Activated CD4-positive, alpha-beta T cell treated with anti-CD3 and anti-CD28 coated beads, Interleukin-2, amount 10 ng/mL, durations not matched to agents 24 days and 14 days (primary cell): ENCODE measurements at regions not wholly inside any gene's neighbourhood (a gene's known extent, or its start where the extent isn't known, plus 50 kb on each side); places are given as distances from the start of the nearest gene placed in this dataset.
"Not testable (repeated sequence)": the region's sequence is repeated elsewhere in the genome, so short reads cannot be mapped to it uniquely, and the experiment has no call there.

Experiments used
- DNase-seq: peaks from one replicate; pipeline ENCODE4 v3.0.0; 2022
- H3K27ac Mint-ChIP-seq: one replicate; pipeline ENCODE4 v1.8.0; 2022; ENCODE audit warnings: mild to moderate bottlenecking, mixed read lengths
- H3K27me3 Mint-ChIP-seq: one replicate; pipeline ENCODE4 v1.8.0; 2022; ENCODE audit warnings: mixed read lengths
- H3K36me3 Mint-ChIP-seq: one replicate; pipeline ENCODE4 v1.8.0; 2022; ENCODE audit warnings: low read depth, mild to moderate bottlenecking, mixed read lengths
- H3K4me1 Mint-ChIP-seq: one replicate; pipeline ENCODE4 v1.8.0; 2021; ENCODE audit warnings: mixed read lengths
- H3K4me3 Mint-ChIP-seq: one replicate; pipeline ENCODE4 v1.8.0; 2022; ENCODE audit warnings: mild to moderate bottlenecking, moderate library complexity, mixed read lengths
- H3K9me3 Mint-ChIP-seq: one replicate; pipeline ENCODE4 v1.8.0; 2021; ENCODE audit warnings: mixed read lengths
- intact Hi-C: fragments of 100-400 bp; cut with micrococcal nuclease; formaldehyde crosslinking; loops from one replicate; pipeline ENCODE4 v1.15.1; 2023

DNA sequence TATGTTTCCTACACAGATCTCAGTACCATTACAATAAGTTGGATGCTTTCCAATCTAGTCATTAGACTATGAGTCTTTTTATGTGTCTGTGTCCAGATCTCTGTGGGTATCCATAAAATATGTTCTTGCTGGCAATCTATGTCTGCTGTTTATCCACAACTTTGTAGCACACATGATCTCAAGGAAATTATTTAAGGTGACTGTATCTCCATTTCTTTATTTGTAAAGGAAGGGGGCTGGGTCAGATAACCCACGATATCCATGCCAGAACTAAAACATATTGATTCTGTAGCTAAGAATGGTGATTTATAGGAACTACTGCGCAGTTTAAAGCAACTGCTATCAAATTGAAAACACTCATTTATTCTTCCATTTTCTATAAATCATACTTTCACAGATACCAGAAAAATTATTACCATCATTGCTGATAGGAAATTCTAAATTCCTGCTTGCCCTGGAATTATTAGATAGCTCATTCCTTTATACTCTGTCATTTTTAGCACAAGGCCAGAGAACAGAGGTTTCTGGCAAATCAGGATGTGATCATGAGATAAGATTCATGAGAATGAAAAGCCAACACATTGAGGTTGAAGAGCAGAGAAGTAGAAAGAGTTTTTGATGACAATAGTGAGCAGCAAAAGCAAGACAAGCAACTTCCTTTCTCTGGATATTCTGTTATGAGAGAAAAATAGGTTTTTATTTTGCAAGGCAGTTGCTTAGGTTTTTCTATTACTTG, 851.4 kb upstream of the CITED2 start:
- H3K27ac Mint-ChIP-seq = no peak overlapping the region
- no peak overlapping the region for H3K4me3 Mint-ChIP-seq
- intact Hi-C loops = no loop called here
- no peaks in the 10 kb centered on the region for H3K27me3 Mint-ChIP-seq
- no peaks in the 10 kb centered on the region for H3K4me1 Mint-ChIP-seq
- DNase-seq = no peak
- no peaks in the 10 kb centered on the region for H3K36me3 Mint-ChIP-seq
- peaks cover 5% of the 10 kb centered on the region for H3K9me3 Mint-ChIP-seq

DNA sequence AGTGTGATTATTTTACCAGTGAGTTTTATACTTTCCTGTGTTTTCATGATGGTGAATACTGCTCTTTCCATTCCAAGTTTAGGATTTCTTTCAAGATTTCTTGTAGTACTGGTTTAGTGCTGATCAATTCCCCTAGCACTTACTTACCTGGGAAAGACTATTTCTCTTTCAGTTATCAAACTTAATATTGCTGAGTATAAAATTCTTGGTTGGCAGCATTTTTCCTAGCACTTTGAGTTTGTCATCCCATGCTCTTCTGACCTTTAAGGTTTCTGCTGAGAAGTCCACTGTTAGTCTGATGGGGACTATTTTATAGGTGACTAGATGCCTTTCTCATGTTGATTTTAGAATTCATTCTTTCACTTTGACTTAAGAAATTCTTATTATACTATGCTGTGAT, 842.8 kb upstream of the CITED2 start:
- Mint-ChIP-seq H3K9me3 (peaks cover 3% of the 10 kb centered on the region), H3K4me1 (no peaks in the 10 kb centered on the region), H3K27ac (no peak overlapping the region), H3K36me3 (no peaks in the 10 kb centered on the region), H3K27me3 (no peaks in the 10 kb centered on the region), H3K4me3 (no peak overlapping the region)
- intact Hi-C loops = no loop called here
- no peak for DNase-seq

DNA sequence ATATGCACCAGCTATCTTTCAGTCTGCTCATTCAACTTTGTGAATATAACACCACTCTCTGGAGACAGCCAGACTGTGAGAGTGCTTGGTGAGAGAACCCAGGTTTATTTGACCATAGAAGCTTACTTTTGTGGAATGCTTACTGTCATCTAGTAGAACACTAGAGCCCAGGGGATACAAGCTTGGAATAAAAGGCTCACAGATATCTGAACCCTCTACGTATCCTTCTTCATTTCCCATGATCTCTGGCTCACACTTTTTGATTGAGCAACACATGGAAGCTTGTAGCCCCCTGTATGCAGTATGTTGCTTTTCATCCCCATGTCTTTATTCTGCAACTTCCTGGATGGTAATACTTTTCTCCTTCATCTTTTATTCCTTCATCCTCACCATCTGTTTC, 835.3 kb upstream of the CITED2 start:
- DNase-seq = no peak
- H3K9me3 Mint-ChIP-seq = no peaks in the 10 kb centered on the region
- intact Hi-C loops = no loop called here
- no peaks in the 10 kb centered on the region for H3K36me3 Mint-ChIP-seq
- H3K4me3 Mint-ChIP-seq = no peak overlapping the region
- H3K4me1 Mint-ChIP-seq = no peaks in the 10 kb centered on the region
- H3K27me3 Mint-ChIP-seq = no peaks in the 10 kb centered on the region
- H3K27ac Mint-ChIP-seq = no peak overlapping the region

DNA sequence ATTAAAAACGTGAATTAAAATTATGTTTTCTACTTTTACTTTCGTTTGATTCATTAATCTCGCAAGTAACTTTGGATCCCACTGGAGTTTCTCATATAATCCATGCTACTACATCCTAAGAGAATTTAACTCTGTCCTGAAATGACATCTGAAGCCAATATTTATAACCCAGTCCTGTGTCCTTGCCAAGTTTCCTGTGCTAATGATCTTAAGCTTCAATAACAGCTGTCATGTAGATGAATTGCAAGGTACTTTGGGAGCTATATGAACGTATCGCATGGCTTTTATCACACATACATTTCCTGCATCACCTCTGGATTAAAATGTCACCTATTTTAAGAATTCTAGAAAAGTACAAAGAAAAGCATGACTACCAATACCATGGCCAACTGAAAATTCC, 833.8 kb upstream of the CITED2 start:
- no peak for DNase-seq
- intact Hi-C loops = no loop called here
- Mint-ChIP-seq H3K9me3 (no peaks in the 10 kb centered on the region), H3K4me1 (no peaks in the 10 kb centered on the region), H3K27me3 (no peaks in the 10 kb centered on the region), H3K36me3 (no peaks in the 10 kb centered on the region), H3K27ac (no peak overlapping the region), H3K4me3 (no peak overlapping the region)

DNA sequence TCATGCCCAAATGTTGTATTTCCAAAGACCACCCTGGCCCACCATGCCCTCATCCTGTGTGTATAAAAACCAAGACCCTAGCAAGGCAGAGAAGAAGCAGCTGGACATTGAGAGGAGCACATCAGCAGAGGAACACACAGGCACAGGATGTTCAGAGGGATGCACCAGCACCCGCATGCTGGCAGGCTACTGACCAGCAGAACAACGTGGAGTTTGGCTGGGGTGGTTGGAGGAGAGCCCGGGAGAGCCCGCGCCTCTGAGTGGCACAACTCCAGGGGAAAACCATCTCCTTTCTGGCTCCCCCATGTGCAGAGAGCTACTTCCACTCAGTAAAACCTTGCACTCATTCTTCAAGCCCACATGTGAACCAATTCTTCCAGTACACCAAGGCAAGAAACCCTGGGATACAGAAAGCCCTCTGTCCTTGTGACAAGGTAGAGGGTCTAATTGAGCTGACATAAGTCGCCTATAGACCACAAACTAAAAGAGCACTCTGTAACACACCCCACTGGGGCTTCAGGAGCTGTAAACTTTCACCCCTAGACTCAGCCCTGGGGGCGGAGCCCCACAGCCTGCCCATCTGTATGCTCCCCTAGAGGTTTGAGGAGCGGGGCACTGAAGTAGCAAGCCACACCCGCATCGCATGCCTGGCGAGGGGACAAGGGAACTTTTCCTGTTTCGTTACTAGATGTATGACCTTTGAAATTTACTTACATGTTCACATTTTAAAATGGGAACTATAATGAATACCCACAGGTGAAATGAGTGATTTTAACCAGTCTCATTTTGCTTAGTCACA, 831.5 kb upstream of the CITED2 start:
- H3K27ac Mint-ChIP-seq = no peak overlapping the region
- H3K4me3 Mint-ChIP-seq = no peak overlapping the region
- H3K4me1 Mint-ChIP-seq = no peaks in the 10 kb centered on the region
- DNase-seq = no peak
- intact Hi-C loops = no loop called here
- no peaks in the 10 kb centered on the region for H3K9me3 Mint-ChIP-seq
- H3K36me3 Mint-ChIP-seq = no peaks in the 10 kb centered on the region
- H3K27me3 Mint-ChIP-seq = no peaks in the 10 kb centered on the region

DNA sequence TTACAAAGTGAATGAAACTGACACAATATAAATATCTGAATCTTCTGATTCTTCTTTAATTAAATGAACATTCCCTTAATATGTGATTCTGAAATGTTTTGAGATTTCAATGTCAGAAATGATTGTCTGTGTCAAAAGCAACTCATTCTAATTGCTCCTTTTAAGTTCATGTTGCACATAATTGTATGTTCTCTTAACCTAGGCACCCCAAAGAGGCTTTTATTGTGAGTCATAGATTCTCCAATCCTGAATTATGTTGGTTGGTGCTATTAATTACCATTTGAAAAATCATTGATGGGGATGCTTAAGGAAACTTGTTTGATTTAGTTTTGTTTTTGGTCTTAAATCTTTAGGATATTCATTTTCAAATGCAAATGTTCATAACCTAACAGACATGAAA, 829.7 kb upstream of the CITED2 start:
- no peaks in the 10 kb centered on the region for H3K4me1 Mint-ChIP-seq
- no peaks in the 10 kb centered on the region for H3K27me3 Mint-ChIP-seq
- DNase-seq = no peak
- intact Hi-C loops = no loop called here
- H3K9me3 Mint-ChIP-seq = no peaks in the 10 kb centered on the region
- no peaks in the 10 kb centered on the region for H3K36me3 Mint-ChIP-seq
- H3K27ac Mint-ChIP-seq = no peak overlapping the region
- no peak overlapping the region for H3K4me3 Mint-ChIP-seq

DNA sequence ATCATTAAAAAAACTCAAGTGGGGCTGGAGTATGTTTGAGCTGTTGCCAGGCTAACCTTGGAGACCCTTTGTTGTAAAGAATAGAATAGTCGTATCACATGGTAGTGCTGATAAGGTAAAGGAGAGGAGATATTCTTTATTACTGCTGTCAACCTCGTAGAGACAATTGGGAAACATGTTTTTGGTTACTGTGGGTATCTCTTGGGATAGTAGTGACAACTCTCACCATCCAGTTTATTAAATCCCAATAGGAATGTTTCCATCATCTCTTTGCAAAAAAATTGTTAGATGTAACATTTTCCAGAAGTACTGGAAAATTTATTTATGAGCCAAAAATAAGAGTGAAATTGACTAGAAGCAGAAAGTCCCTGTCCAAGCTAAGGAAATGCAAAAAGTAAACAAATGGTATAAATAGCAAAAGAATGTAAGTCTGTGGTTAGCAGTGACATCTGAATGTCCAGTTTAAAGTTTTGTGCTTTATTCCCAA, 829.3 kb upstream of the CITED2 start:
- no peaks in the 10 kb centered on the region for H3K27me3 Mint-ChIP-seq
- DNase-seq = no peak
- no peaks in the 10 kb centered on the region for H3K4me1 Mint-ChIP-seq
- intact Hi-C loops = no loop called here
- no peaks in the 10 kb centered on the region for H3K9me3 Mint-ChIP-seq
- no peak overlapping the region for H3K27ac Mint-ChIP-seq
- H3K36me3 Mint-ChIP-seq = no peaks in the 10 kb centered on the region
- H3K4me3 Mint-ChIP-seq = no peak overlapping the region

DNA sequence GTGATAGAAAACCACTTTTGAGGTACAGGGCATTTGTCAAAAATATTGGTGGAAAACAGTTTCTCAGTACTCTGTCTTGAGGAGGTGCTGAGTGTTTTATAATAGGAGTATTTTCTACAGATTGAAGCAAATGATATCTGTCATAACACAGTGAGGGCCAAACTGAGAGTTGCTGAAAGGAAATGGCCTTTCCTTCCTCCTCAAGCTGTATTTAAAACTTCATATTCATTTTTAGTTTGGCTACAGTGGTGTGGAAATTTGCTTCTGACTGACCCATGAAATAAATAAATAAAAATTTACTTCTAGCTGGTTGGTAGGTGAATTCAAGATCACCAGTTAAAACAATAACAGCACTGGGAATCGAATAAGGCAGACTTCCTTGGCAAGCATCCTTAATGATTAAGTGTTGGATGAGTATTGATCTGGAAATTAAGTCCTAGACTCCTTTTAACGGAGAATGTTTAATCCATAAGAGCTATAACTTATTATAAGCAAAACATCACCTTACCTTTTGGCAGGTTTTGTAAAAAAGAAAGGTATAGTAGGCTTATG, 828.6 kb upstream of the CITED2 start:
- Mint-ChIP-seq H3K27me3 (no peaks in the 10 kb centered on the region), H3K36me3 (no peaks in the 10 kb centered on the region), H3K4me3 (no peak overlapping the region), H3K4me1 (no peaks in the 10 kb centered on the region), H3K9me3 (no peaks in the 10 kb centered on the region), H3K27ac (no peak overlapping the region)
- intact Hi-C loops = no loop called here
- DNase-seq = no peak

DNA sequence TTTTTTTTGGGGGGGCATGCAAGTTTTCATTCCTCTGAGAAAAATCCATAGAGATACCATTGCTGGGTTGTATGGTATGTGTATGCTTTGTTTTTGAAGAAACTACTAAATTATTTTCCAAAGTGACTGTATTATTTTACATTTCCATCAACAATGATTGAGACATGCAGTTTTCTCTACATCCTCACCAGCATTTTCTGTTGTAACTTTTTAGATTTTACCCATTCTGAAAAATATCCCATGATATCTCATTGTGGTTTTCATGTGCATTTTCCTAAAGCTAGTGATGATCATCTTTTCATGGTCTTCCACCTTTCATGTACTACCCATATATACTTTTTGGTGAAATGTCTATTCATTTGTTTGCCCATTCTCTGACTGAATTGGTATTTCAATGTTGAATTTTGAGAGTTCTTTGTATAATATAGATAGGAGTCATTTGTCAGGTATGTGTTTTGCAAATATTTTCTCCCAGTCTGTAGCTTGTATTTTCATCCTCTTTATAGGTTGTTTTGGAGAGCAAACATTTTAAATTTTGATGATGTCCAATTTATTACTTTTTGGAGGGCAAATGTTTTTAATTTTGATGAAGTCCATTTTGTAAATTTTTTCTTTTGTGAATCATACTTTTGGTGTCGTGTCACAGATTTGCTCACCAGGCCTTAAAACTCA, 827.5 kb upstream of the CITED2 start:
- H3K4me1 Mint-ChIP-seq = no peaks in the 10 kb centered on the region
- DNase-seq = no peak
- no peak overlapping the region for H3K27ac Mint-ChIP-seq
- intact Hi-C loops = no loop called here
- no peaks in the 10 kb centered on the region for H3K27me3 Mint-ChIP-seq
- H3K9me3 Mint-ChIP-seq = no peaks in the 10 kb centered on the region
- H3K36me3 Mint-ChIP-seq = no peaks in the 10 kb centered on the region
- no peak overlapping the region for H3K4me3 Mint-ChIP-seq

DNA sequence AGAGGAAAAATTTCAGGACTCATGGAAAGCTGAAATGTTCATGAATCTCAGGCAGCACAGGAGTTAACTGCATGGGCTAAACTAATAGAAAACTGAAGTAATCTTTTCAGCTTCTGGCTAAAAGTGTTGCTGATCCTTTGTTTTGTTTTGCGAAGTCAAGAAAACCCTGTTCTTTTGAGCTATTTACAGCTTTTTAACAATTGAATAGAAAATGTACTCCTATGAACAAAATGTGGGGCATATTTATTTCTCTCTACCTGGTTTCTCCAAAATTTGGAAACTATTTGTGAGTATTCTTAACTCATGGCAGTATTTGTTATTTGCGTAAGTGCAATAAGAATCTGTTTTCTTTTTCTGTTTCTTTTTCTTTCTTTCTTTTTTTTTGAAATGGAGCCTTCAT, 818.8 kb upstream of the CITED2 start:
- no peak for DNase-seq
- no peak overlapping the region for H3K27ac Mint-ChIP-seq
- H3K9me3 Mint-ChIP-seq = peaks cover 3% of the 10 kb centered on the region
- no peaks in the 10 kb centered on the region for H3K36me3 Mint-ChIP-seq
- no peak overlapping the region for H3K4me3 Mint-ChIP-seq
- no peaks in the 10 kb centered on the region for H3K4me1 Mint-ChIP-seq
- no peaks in the 10 kb centered on the region for H3K27me3 Mint-ChIP-seq
- intact Hi-C loops = no loop called here

DNA sequence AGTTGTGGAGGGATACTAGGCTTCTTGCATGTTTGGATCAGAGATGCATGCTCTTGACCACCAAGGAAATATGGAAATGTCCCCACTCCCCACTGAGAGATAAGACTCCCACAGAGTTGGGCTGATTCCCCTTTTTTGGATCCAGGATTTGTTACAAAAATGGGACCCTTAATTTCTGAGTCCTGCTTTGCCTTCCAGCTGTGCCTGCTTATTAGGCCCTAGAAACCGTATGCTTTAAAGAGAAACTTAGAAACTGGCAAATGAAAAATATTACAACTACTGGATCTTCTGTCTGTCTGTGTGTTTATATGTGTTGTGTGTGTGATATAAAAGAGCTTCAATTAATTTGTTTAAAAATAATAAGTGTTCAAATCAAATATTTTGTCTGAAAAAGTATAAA, 817.6 kb upstream of the CITED2 start:
- Mint-ChIP-seq H3K27ac (no peak overlapping the region), H3K4me1 (no peaks in the 10 kb centered on the region), H3K36me3 (no peaks in the 10 kb centered on the region), H3K9me3 (peaks cover 3% of the 10 kb centered on the region), H3K27me3 (no peaks in the 10 kb centered on the region), H3K4me3 (no peak overlapping the region)
- DNase-seq = no peak
- intact Hi-C loops = no loop called here

DNA sequence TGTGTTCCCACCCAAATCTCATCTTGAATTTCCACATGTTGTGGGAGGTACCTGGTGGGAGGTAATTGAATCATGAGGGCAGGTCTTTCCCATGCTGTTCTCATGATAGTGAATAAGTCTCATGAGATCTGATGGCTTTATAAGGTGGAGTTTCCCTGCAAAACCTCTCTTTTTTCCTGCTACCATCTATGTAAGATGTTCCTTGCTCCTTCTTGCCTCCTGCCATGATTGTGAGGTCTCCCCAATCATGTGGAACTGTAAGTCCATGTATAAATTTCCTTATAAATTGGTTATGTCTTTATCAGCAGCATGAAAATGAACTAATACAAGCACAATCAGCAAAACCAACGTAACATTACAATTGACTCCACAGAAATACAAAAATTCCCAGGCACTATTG, 814.8 kb upstream of the CITED2 start:
- intact Hi-C loops, H3K9me3 Mint-ChIP-seq, H3K27me3 Mint-ChIP-seq, H3K36me3 Mint-ChIP-seq, H3K4me3 Mint-ChIP-seq, H3K27ac Mint-ChIP-seq, DNase-seq, H3K4me1 Mint-ChIP-seq: not testable (repeated sequence)

DNA sequence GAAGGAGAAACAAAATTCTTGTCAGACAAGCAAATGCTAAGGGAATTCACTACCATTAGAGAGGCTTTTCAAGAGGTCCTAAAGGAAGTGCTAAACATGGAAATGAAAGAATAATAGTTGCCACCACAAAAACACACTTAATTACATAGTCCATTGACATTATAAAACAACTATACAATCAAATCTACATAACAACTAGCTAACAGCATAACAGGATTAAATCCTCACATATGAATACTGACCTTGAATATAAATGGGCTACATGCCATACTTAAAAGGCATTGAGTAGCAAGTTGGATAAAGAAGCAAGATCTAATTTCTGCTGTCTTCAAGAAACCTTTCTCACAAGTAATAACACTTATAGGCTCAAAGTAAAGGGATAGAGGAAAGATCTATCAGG, 811.5 kb upstream of the CITED2 start:
- H3K4me1 Mint-ChIP-seq = no peaks in the 10 kb centered on the region
- no peak overlapping the region for H3K27ac Mint-ChIP-seq
- H3K4me3 Mint-ChIP-seq = no peak overlapping the region
- no peaks in the 10 kb centered on the region for H3K9me3 Mint-ChIP-seq
- intact Hi-C loops = no loop called here
- no peak for DNase-seq
- no peaks in the 10 kb centered on the region for H3K36me3 Mint-ChIP-seq
- H3K27me3 Mint-ChIP-seq = no peaks in the 10 kb centered on the region

DNA sequence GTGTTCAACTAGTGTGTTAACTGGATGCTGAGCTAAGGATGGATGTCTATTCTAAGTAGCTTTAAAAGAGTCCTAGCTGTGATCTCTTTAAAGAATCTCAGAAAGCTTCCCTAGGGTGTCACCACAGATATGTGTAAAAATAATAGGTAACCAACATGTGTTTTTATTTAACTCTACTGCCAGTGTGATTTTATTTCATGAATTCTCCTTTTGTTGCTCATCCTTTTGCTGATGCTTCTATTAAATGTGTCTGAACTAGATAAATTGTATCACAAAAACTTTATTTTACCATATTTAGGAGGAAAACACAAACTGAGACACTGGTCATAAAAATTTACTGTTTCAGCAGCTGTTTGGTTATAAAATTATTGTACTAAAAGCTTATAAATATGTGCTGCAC, 809.4 kb upstream of the CITED2 start:
- Mint-ChIP-seq H3K27ac (no peak overlapping the region), H3K27me3 (no peaks in the 10 kb centered on the region), H3K4me1 (no peaks in the 10 kb centered on the region), H3K36me3 (no peaks in the 10 kb centered on the region), H3K4me3 (no peak overlapping the region), H3K9me3 (no peaks in the 10 kb centered on the region)
- DNase-seq = no peak
- intact Hi-C loops = no loop called here
